ENCODE measurements at regions not wholly inside any gene's neighbourhood (a gene's known extent, or its start where the extent isn't known, plus 50 kb on each side); places are given as distances from the start of the nearest gene placed in this dataset.

GRCh38 chr7:41237956-41238355, 464.9 kb downstream of the INHBA start:
- ATAC-seq (no peak), DNase-seq (ENCODE audit: low read depth in 1 of 2, low spot score in 1 of 2) (no peak), FAIRE-seq (no peak)
- WGBS (ENCODE audit: missing lambda C conversion rate): 27% methylated on average over 4 of the region's 4 CpGs
- TF ChIP-seq TFCP2L1 (CRISPR knock-in tag; IDR thresholded peaks at IDR 0.05) (no peak), HES2 (IDR thresholded peaks at IDR 0.05) (no peak), ZFP36 (IDR thresholded peaks at IDR 0.05; ENCODE audit: borderline replicate concordance, partially characterized antibody) (no peak), NFE2L2 (conservative IDR thresholded peaks at IDR 0.05; ENCODE audit: low read length) (no peak), EHF (CRISPR knock-in tag; IDR thresholded peaks at IDR 0.05) (no peak)
- POLR2A ChIA-PET: no interaction called here
- H3K9me3 ChIP-seq: no peaks in the 10 kb centered on the region
- CTCF ChIA-PET: no interaction called here
- H3K4me1 ChIP-seq: no peaks in the 10 kb centered on the region
- H3K27ac ChIP-seq: no peak overlapping the region
- H3K4me2 ChIP-seq: no peak overlapping the region
- no peak overlapping the region for H3K4me3 ChIP-seq

GRCh38 chr7:41232086-41232485, 470.8 kb downstream of the INHBA start:
- FAIRE-seq: no peak
- no peak for DNase-seq (ENCODE audit: low read depth in 1 of 2, low spot score in 1 of 2)
- no peak overlapping the region for H3K4me3 ChIP-seq
- peaks cover 6% of the 10 kb centered on the region; the same call in 1 of the 3 replicates for H3K9me3 ChIP-seq
- whole genome bisulfite sequencing (ENCODE audit: missing lambda C conversion rate): 17% methylated on average over 2 of the region's 2 CpGs
- H3K4me1 ChIP-seq: no peaks in the 10 kb centered on the region
- ChIA-PET CTCF (interaction anchor here (1.1 kb wide), 1 partner anchor 10 kb away, joined by 3 read pairs; no protein-coding TSS in a partner anchor), POLR2A (no interaction called here)
- no peak for TF ChIP-seq USF2 (IDR thresholded peaks at IDR 0.05)
- TF ChIP-seq HDAC2 (IDR thresholded peaks at IDR 0.05): no peak
- no peak for TF ChIP-seq SMC3 (IDR thresholded peaks at IDR 0.05)
- TF ChIP-seq HES2 (IDR thresholded peaks at IDR 0.05): no peak
- TF ChIP-seq E2F6 (IDR thresholded peaks at IDR 0.05; ENCODE audit: borderline replicate concordance, low read depth): no peak
- TF ChIP-seq POLR2AphosphoS2 (conservative IDR thresholded peaks at IDR 0.05; ENCODE audit: low read length): no peak
- no peak for TF ChIP-seq RNF2 (IDR thresholded peaks at IDR 0.05; ENCODE audit: borderline replicate concordance, low read depth)
- no peak for TF ChIP-seq FOSB (CRISPR knock-in tag; IDR thresholded peaks at IDR 0.05)
- TF ChIP-seq FOXS1 (CRISPR knock-in tag; IDR thresholded peaks at IDR 0.05): no peak
- no peak for TF ChIP-seq ZC3H11A (IDR thresholded peaks at IDR 0.05)
- no peak for TF ChIP-seq MAZ (IDR thresholded peaks at IDR 0.05; ENCODE audit: borderline replicate concordance, low read depth, low read length)
- TF ChIP-seq ZSCAN20 (CRISPR knock-in tag; IDR thresholded peaks at IDR 0.05): no peak
- TF ChIP-seq CBX2 (IDR thresholded peaks at IDR 0.05; ENCODE audit: borderline replicate concordance, low read depth): no peak
- no peak for TF ChIP-seq JUN (IDR thresholded peaks at IDR 0.05)
- TF ChIP-seq HOXB5 (CRISPR knock-in tag; IDR thresholded peaks at IDR 0.05): no peak
- TF ChIP-seq NPAS2 (CRISPR knock-in tag; IDR thresholded peaks at IDR 0.05; ENCODE audit: borderline replicate concordance): no peak
- no peak for TF ChIP-seq BHLHE40 (IDR thresholded peaks at IDR 0.05; ENCODE audit: low read depth, low read length)
- no peak for TF ChIP-seq NFE2L2 (conservative IDR thresholded peaks at IDR 0.05; ENCODE audit: low read length)
- TF ChIP-seq EHF (CRISPR knock-in tag; IDR thresholded peaks at IDR 0.05): no peak
- ATAC-seq: no peak
- no peak overlapping the region for H3K27ac ChIP-seq
- H3K4me2 ChIP-seq: no peak overlapping the region

GRCh38 chr7:41224063-41224763, 478.7 kb downstream of the INHBA start:
- POLR2A ChIA-PET: no interaction called here

More at GRCh38 chr7:41224063-41224763, 478.7 kb downstream of the INHBA start:
- H3K27ac ChIP-seq: no peak overlapping the region
- no peaks in the 10 kb centered on the region for H3K4me1 ChIP-seq
- no peak for FAIRE-seq
- H3K9me3 ChIP-seq: no peaks in the 10 kb centered on the region
- CTCF ChIA-PET: interaction anchor here (1.2 kb wide), 1 partner anchor 472 kb away, joined by 3 read pairs; no protein-coding TSS in a partner anchor
- 15% methylated on average over 6 of the region's 6 CpGs for whole genome bisulfite sequencing (ENCODE audit: missing lambda C conversion rate)
- H3K4me3 ChIP-seq: no peak overlapping the region
- DNase-seq (ENCODE audit: low read depth in 1 of 2, low spot score in 1 of 2): no peak
- ATAC-seq: no peak
- TF ChIP-seq CTCF (IDR thresholded peaks at IDR 0.05): no peak
- no peak overlapping the region for H3K4me2 ChIP-seq

Data from A549 (cell line).